Gastroesophageal sphincter (tissue), 3 donors: ENCODE measurements at regions not wholly inside any gene's neighbourhood (a gene's known extent, or its start where the extent isn't known, plus 50 kb on each side); places are given as distances from the start of the nearest gene placed in this dataset.
A peak's percentile ranks its signal among the peaks of the same experiment; 100 is the strongest.

Experiments used
- CTCF ChIP-seq, 4 experiments: fragments of 200-600 bp in 2 of 4; fragments of 450-650 bp in 2 of 4; sonication (generic) in 1 of 4; IDR thresholded peaks; one replicate each; pipeline ENCODE4 v1.5.1; 2017 to 2019; ENCODE audit warnings: antibody characterized with exemption in 4 of 4, mild to moderate bottlenecking in 2 of 4, moderate library complexity in 2 of 4
- EP300 ChIP-seq: sonication (generic); formaldehyde crosslinking; IDR thresholded peaks from one replicate; pipeline ENCODE4 v1.6.1; 2017; ENCODE audit warnings: antibody characterized with exemption, mild to moderate bottlenecking
- POLR2A ChIP-seq, 2 donors: fragments of 450-650 bp; IDR thresholded peaks; one replicate each; pipeline ENCODE4 v1.6.1; 2017; ENCODE audit warnings: antibody characterized with exemption in 2 of 2, mild to moderate bottlenecking in 2 of 2, moderate library complexity in 1 of 2
- POLR2AphosphoS5 ChIP-seq: sonication (generic); formaldehyde crosslinking; IDR thresholded peaks from one replicate; pipeline ENCODE4 v1.6.1; 2017; ENCODE audit warnings: antibody characterized with exemption

- TF ChIP-seq CTCF (IDR thresholded peaks at IDR 0.05) (no peak), EP300 (no peak), POLR2A (IDR thresholded peaks at IDR 0.05) (no peak), POLR2AphosphoS5 (peak; percentile 60)
Measured at GRCh38 chr20:23145281-23145700, 59.2 kb upstream of the CD93 start.
